Effector memory CD4-positive, alpha-beta T cell (primary cell): ENCODE measurements at regions not wholly inside any gene's neighbourhood (a gene's known extent, or its start where the extent isn't known, plus 50 kb on each side); places are given as distances from the start of the nearest gene placed in this dataset.

Experiments
- DNase-seq, 3 donors: peaks; one replicate each; pipeline ENCODE4 v3.0.0-alpha.2; 2020
- H3K27ac ChIP-seq: 2 replicates; pipeline ENCODE4 v1.7.0; 2013; ENCODE audit warnings: mild to moderate bottlenecking, low read length, moderate library complexity; ENCODE audit not compliant: insufficient read depth, poor library complexity, severe bottlenecking
- H3K27me3 ChIP-seq: replicated peaks from 2 replicates; pipeline ENCODE4 v1.7.0; 2013; ENCODE audit warnings: mild to moderate bottlenecking, low read length; ENCODE audit not compliant: insufficient read depth, control insufficient read depth, poor library complexity, severe bottlenecking
- H3K36me3 ChIP-seq: 2 replicates; pipeline ENCODE4 v1.7.0; 2013; ENCODE audit warnings: mild to moderate bottlenecking, low read length, moderate library complexity; ENCODE audit not compliant: control insufficient read depth, insufficient read depth
- H3K4me1 ChIP-seq: 2 replicates; pipeline ENCODE4 v1.7.0; 2013; ENCODE audit warnings: low read length, mild to moderate bottlenecking; ENCODE audit not compliant: control insufficient read depth, insufficient read depth, poor library complexity, severe bottlenecking
- H3K4me3 ChIP-seq: 2 replicates; pipeline ENCODE4 v1.7.0; 2013; ENCODE audit warnings: low read length, low read depth, mild to moderate bottlenecking; ENCODE audit not compliant: insufficient read depth, poor library complexity, severe bottlenecking
- H3K9me3 ChIP-seq: 2 replicates; pipeline ENCODE4 v1.7.0; 2013; ENCODE audit warnings: mild to moderate bottlenecking, low read length, moderate library complexity; ENCODE audit not compliant: control insufficient read depth

DNA sequence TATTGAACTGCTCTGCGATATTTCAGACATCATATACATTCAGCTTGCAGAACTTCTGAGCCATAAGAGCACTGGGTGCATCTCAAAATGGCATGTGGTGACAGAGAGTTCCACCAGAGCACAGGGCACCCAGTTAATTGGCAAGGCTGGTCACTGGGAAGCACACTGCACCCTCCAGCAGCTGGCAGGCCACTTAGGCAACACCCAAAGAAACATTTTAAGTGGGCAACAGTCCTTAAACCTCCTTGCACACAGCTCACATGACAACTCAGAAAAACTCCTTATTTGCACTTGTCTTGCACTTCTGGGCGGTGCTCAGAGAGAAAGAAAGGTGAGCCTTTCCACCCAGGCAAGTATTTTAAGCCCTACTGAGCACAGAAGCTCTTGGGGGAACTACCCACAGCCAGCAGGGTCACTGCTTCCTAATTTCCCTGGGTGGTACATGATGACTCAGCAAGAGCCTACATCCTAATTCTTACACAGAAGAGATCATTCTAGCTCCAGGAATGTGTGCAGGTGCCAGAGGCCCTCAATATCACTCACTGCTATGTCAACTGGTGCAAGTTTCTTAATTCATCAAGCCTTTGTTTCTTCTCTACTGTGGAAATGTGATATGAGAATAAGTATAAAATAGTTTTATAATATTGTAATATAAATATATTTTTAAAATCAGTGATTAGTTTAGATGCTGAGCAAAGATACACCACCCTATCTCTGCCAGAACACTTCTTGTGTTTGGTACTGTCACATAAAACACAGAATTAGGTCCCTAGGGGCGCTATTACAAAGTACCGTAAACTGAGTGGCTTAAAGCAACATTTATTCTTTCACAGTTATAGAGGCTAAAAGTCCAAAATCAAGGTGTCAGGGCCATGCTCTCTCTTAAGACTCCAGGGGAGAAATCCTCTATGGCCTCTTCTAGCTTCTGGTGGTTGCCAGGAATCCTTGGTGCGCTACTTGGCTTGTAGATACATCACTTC lies 155.1 kb upstream of the PPARGC1A start:
- Histone ChIP-seq H3K27me3 (no peaks in the 10 kb centered on the region), H3K36me3 (no peaks in the 10 kb centered on the region), H3K4me1 (no peaks in the 10 kb centered on the region), H3K9me3 (no peaks in the 10 kb centered on the region), H3K27ac (no peak overlapping the region), H3K4me3 (no peak overlapping the region)
- no peak for DNase-seq

GRCh38 chr4:24042094-24042493 lies 152.2 kb upstream of the PPARGC1A start:
- Histone ChIP-seq H3K4me1 (no peaks in the 10 kb centered on the region), H3K27me3 (no peaks in the 10 kb centered on the region), H3K9me3 (no peaks in the 10 kb centered on the region), H3K4me3 (no peak overlapping the region), H3K27ac (no peak overlapping the region), H3K36me3 (no peaks in the 10 kb centered on the region)
- no peak for DNase-seq

- DNase-seq, result no peak
Observed at GRCh38 chr4:24040811-24041210, 151.0 kb upstream of the PPARGC1A start.

DNA sequence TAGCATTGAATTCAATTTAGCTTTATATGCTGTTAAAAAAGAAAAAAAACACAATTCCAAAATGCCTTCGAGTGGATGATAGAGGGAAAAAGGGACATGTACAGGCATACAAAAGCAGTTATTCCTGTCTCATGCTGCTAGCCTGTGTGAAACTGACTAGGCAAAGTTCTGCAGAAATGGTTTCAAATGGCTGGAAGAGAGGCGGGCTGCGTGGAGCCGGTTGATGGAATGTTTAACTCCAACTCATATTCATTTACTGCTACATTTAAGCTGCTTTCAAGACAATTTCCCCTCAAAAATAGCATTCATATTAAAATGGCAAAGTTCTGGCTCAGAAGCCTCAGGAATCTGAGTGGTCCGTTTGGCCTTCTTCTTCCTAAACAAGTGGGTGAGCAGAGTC lies 143.8 kb upstream of the PPARGC1A start:
- no peaks in the 10 kb centered on the region for H3K36me3 ChIP-seq
- no peaks in the 10 kb centered on the region for H3K9me3 ChIP-seq
- DNase-seq, result no peak
- no peaks in the 10 kb centered on the region for H3K27me3 ChIP-seq
- no peak overlapping the region for H3K27ac ChIP-seq
- no peaks in the 10 kb centered on the region for H3K4me1 ChIP-seq
- H3K4me3 ChIP-seq, result no peak overlapping the region

More at GRCh38 chr4:24040811-24041210, 151.0 kb upstream of the PPARGC1A start:
- H3K9me3 ChIP-seq, result no peaks in the 10 kb centered on the region
- H3K4me1 ChIP-seq, result no peaks in the 10 kb centered on the region
- H3K27ac ChIP-seq, result no peak overlapping the region
- no peak overlapping the region for H3K4me3 ChIP-seq
- no peaks in the 10 kb centered on the region for H3K27me3 ChIP-seq
- H3K36me3 ChIP-seq, result no peaks in the 10 kb centered on the region

DNA sequence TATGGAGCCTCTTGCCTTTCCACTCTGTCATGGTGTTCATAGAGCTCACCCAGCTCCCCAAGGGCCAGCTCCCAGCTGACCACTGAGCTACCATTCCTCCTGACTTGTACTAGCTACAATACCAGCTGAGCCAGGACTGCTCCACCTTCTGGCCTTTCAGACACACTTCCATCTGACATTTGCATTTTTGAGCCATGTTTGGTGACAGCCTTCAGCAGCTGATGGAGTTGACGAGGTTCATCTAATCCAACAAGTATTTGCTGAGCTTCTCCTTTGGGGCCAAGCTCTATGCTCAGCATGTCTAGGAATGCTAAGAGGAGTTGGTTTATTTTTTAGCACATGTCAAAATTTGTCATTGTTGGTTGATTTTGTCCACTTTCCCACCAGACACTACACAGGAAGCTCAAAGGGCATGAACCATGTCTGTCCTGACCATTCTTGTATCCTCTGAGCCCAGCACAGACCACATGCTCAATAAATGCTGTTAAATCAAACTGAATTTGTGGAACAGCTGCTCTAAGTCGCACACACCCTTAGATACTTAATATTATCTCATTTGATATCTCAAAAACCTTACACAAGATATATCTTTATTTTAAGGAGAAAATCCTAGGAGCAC lies 142.6 kb upstream of the PPARGC1A start:
- Histone ChIP-seq H3K27ac (no peak overlapping the region), H3K4me1 (no peaks in the 10 kb centered on the region), H3K9me3 (no peaks in the 10 kb centered on the region), H3K4me3 (no peak overlapping the region), H3K27me3 (no peaks in the 10 kb centered on the region), H3K36me3 (no peaks in the 10 kb centered on the region)
- DNase-seq, result no peak

- H3K27ac ChIP-seq, result no peak overlapping the region
- no peaks in the 10 kb centered on the region for H3K36me3 ChIP-seq
- no peak for DNase-seq
- no peak overlapping the region for H3K4me3 ChIP-seq
- H3K27me3 ChIP-seq, result no peaks in the 10 kb centered on the region
- no peaks in the 10 kb centered on the region for H3K4me1 ChIP-seq
- no peaks in the 10 kb centered on the region for H3K9me3 ChIP-seq
Observed at GRCh38 chr4:24026596-24026995, 136.7 kb upstream of the PPARGC1A start.

GRCh38 chr4:24024605-24025004 lies 134.8 kb upstream of the PPARGC1A start:
- no peak overlapping the region for H3K27ac ChIP-seq
- no peaks in the 10 kb centered on the region for H3K9me3 ChIP-seq
- H3K27me3 ChIP-seq, result no peaks in the 10 kb centered on the region
- no peak overlapping the region for H3K4me3 ChIP-seq
- H3K36me3 ChIP-seq, result no peaks in the 10 kb centered on the region
- no peak for DNase-seq
- H3K4me1 ChIP-seq, result no peaks in the 10 kb centered on the region

- DNase-seq, result no peak
- Histone ChIP-seq H3K27ac (no peak overlapping the region), H3K9me3 (no peaks in the 10 kb centered on the region), H3K4me3 (no peak overlapping the region), H3K4me1 (no peaks in the 10 kb centered on the region), H3K27me3 (no peaks in the 10 kb centered on the region), H3K36me3 (no peaks in the 10 kb centered on the region)
Observed at GRCh38 chr4:24024157-24024556, 134.3 kb upstream of the PPARGC1A start.

- H3K9me3 ChIP-seq, result no peaks in the 10 kb centered on the region
- H3K27ac ChIP-seq, result no peak overlapping the region
- H3K4me1 ChIP-seq, result no peaks in the 10 kb centered on the region
- H3K27me3 ChIP-seq, result no peaks in the 10 kb centered on the region
- H3K36me3 ChIP-seq, result no peaks in the 10 kb centered on the region
- no peak overlapping the region for H3K4me3 ChIP-seq
- DNase-seq, result no peak
Observed at GRCh38 chr4:24015782-24016181, 125.9 kb upstream of the PPARGC1A start.
